ENCODE measurements at regions not wholly inside any gene's neighbourhood (a gene's known extent, or its start where the extent isn't known, plus 50 kb on each side); places are given as distances from the start of the nearest gene placed in this dataset.

- Histone ChIP-seq H3K4me2 (ENCODE audit: insufficient read depth, low read length) (peak overlapping the region; percentile 64), H3K4me1 (ENCODE audit: insufficient read depth, low read length) (peaks cover 30% of the 10 kb centered on the region), H4K20me1 (ENCODE audit: insufficient read depth, low read length) (no peaks in the 10 kb centered on the region), H3K9me3 (ENCODE audit: low read depth, low read length) (no peaks in the 10 kb centered on the region), H3K27me3 (ENCODE audit: insufficient read depth, low read length) (no peaks in the 10 kb centered on the region), H3K4me3 (ENCODE audit: insufficient read depth, low read length) (no peak overlapping the region), H3K27ac (ENCODE audit: low read depth, low read length) (peak overlapping the region; percentile 75), H3K79me2 (ENCODE audit: insufficient read depth, low read length) (no peaks in the 10 kb centered on the region), H3K36me3 (ENCODE audit: insufficient read depth, low read length) (no peaks in the 10 kb centered on the region), H2AFZ (ENCODE audit: low read length) (peak overlapping the region; percentile 19)
- no peak for TF ChIP-seq CTCF (IDR thresholded peaks at IDR 0.05; ENCODE audit: extremely low read depth, low read depth, low read length)
- no peak for DNase-seq (ENCODE audit: insufficient read length, low spot score, missing footprints)
Observed at GRCh38 chr10:94043431-94043990, 49.8 kb downstream of the PLCE1 start.

- Histone ChIP-seq H4K20me1 (ENCODE audit: insufficient read depth, low read length) (no peaks in the 10 kb centered on the region), H3K4me3 (ENCODE audit: insufficient read depth, low read length) (no peak overlapping the region), H2AFZ (ENCODE audit: low read length) (no peak overlapping the region), H3K4me2 (ENCODE audit: insufficient read depth, low read length) (no peak overlapping the region), H3K9me3 (ENCODE audit: low read depth, low read length) (no peaks in the 10 kb centered on the region), H3K27me3 (ENCODE audit: insufficient read depth, low read length) (no peaks in the 10 kb centered on the region), H3K36me3 (ENCODE audit: insufficient read depth, low read length) (no peaks in the 10 kb centered on the region), H3K79me2 (ENCODE audit: insufficient read depth, low read length) (no peaks in the 10 kb centered on the region), H3K4me1 (ENCODE audit: insufficient read depth, low read length) (peaks cover 30% of the 10 kb centered on the region), H3K27ac (ENCODE audit: low read depth, low read length) (no peak overlapping the region)
- no peak for TF ChIP-seq CTCF (IDR thresholded peaks at IDR 0.05; ENCODE audit: extremely low read depth, low read depth, low read length)
- DNase-seq (ENCODE audit: insufficient read length, low spot score, missing footprints), result no peak
Observed at GRCh38 chr10:94046098-94046497, 52.4 kb downstream of the PLCE1 start.

- no peaks in the 10 kb centered on the region for H3K9me3 ChIP-seq (ENCODE audit: low read depth, low read length)
- H3K4me1 ChIP-seq (ENCODE audit: insufficient read depth, low read length), result peaks cover 19% of the 10 kb centered on the region
- H2AFZ ChIP-seq (ENCODE audit: low read length), result no peak overlapping the region
- no peaks in the 10 kb centered on the region for H4K20me1 ChIP-seq (ENCODE audit: insufficient read depth, low read length)
- H3K27ac ChIP-seq (ENCODE audit: low read depth, low read length), result no peak overlapping the region
- no peak for TF ChIP-seq CTCF (IDR thresholded peaks at IDR 0.05; ENCODE audit: extremely low read depth, low read depth, low read length)
- no peaks in the 10 kb centered on the region for H3K36me3 ChIP-seq (ENCODE audit: insufficient read depth, low read length)
- no peaks in the 10 kb centered on the region for H3K27me3 ChIP-seq (ENCODE audit: insufficient read depth, low read length)
- H3K4me2 ChIP-seq (ENCODE audit: insufficient read depth, low read length), result no peak overlapping the region
- DNase-seq (ENCODE audit: insufficient read length, low spot score, missing footprints), result no peak
- H3K79me2 ChIP-seq (ENCODE audit: insufficient read depth, low read length), result no peaks in the 10 kb centered on the region
- no peak overlapping the region for H3K4me3 ChIP-seq (ENCODE audit: insufficient read depth, low read length)
Observed at GRCh38 chr10:94047293-94047692, 53.6 kb downstream of the PLCE1 start.

- Histone ChIP-seq H4K20me1 (ENCODE audit: insufficient read depth, low read length) (no peaks in the 10 kb centered on the region), H3K4me2 (ENCODE audit: insufficient read depth, low read length) (no peak overlapping the region), H2AFZ (ENCODE audit: low read length) (no peak overlapping the region), H3K27ac (ENCODE audit: low read depth, low read length) (no peak overlapping the region), H3K9me3 (ENCODE audit: low read depth, low read length) (no peaks in the 10 kb centered on the region), H3K79me2 (ENCODE audit: insufficient read depth, low read length) (no peaks in the 10 kb centered on the region), H3K4me3 (ENCODE audit: insufficient read depth, low read length) (no peak overlapping the region), H3K36me3 (ENCODE audit: insufficient read depth, low read length) (no peaks in the 10 kb centered on the region), H3K27me3 (ENCODE audit: insufficient read depth, low read length) (no peaks in the 10 kb centered on the region), H3K4me1 (ENCODE audit: insufficient read depth, low read length) (no peaks in the 10 kb centered on the region)
- TF ChIP-seq CTCF (IDR thresholded peaks at IDR 0.05; ENCODE audit: extremely low read depth, low read depth, low read length), result no peak
- no peak for DNase-seq (ENCODE audit: insufficient read length, low spot score, missing footprints)
Observed at GRCh38 chr10:94049911-94050310, 56.2 kb downstream of the PLCE1 start.
